ENCODE measurements at regions not wholly inside any gene's neighbourhood (a gene's known extent, or its start where the extent isn't known, plus 50 kb on each side); places are given as distances from the start of the nearest gene placed in this dataset.

- no peak for DNase-seq (ENCODE audit: low spot score)
- TF ChIP-seq, protein P1, sequence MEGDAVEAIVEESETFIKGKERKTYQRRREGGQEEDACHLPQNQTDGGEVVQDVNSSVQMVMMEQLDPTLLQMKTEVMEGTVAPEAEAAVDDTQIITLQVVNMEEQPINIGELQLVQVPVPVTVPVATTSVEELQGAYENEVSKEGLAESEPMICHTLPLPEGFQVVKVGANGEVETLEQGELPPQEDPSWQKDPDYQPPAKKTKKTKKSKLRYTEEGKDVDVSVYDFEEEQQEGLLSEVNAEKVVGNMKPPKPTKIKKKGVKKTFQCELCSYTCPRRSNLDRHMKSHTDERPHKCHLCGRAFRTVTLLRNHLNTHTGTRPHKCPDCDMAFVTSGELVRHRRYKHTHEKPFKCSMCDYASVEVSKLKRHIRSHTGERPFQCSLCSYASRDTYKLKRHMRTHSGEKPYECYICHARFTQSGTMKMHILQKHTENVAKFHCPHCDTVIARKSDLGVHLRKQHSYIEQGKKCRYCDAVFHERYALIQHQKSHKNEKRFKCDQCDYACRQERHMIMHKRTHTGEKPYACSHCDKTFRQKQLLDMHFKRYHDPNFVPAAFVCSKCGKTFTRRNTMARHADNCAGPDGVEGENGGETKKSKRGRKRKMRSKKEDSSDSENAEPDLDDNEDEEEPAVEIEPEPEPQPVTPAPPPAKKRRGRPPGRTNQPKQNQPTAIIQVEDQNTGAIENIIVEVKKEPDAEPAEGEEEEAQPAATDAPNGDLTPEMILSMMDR (IDR thresholded peaks at IDR 0.05; ENCODE audit: extremely low read depth, insufficient read depth, missing control alignments), result no peak
- in situ Hi-C loops (cut with MboI; ENCODE audit: low pct_unique_long_range_greater_than_20kb, low sequenced_read_pairs, unreplicated experiment), result no loop called here
These were observed 60.3 kb upstream of the ANTXR2 start for GRCh38 chr4:80133240-80133783.

GRCh38 chr4:80129785-80130184, 56.8 kb upstream of the ANTXR2 start:
- TF ChIP-seq, protein P1 (IDR thresholded peaks at IDR 0.05; ENCODE audit: extremely low read depth, insufficient read depth, missing control alignments), result no peak
- in situ Hi-C loops (cut with MboI; ENCODE audit: low pct_unique_long_range_greater_than_20kb, low sequenced_read_pairs, unreplicated experiment), result no loop called here
- no peak for DNase-seq (ENCODE audit: low spot score)

DNA sequence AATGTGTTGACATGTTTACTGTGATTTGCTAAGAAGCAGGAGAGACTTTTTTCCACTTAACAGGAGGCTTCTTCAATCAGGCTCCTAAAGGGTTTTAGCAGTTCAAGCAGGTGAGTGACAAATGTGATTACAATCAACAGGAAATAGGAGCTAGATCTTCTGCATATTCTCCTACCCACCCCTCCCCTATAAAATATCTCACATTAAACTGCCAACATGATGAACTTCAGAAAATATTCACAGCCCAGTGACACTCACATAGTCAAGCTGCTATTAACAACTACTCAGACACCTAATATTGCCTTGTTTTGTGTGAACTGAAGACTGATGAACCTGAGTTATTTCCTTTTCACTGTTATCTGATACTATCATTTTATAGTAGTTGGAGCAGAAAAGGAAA, 55.9 kb upstream of the ANTXR2 start:
- no peak for DNase-seq (ENCODE audit: low spot score)
- in situ Hi-C loops (cut with MboI; ENCODE audit: low pct_unique_long_range_greater_than_20kb, low sequenced_read_pairs, unreplicated experiment), result no loop called here

DNA sequence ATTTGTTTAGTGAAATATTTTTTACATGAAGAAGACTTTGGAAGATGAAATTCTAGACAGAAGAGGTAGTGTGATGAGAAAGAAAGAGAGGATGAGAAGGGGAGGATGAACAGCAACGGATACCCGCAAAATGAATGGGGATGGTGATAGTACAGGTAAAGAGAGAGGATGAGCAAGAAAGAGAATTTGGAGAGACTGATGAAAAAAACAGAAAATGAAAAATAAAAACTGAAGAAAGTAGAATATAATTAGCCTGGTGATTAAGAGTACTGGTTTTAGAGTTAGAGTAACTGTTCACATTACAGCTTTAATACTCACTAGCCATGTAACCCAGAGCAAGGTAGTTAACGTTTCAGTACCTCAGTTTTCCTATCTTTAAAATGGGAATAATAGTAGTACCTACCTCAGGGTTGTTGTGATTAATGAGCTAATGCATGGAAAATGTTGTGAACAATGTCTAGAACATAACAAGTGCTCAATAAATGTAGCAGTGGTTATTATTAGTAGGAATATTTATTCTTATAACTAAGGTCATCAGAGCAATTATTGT, 54.9 kb upstream of the ANTXR2 start:
- in situ Hi-C loops (cut with MboI; ENCODE audit: low pct_unique_long_range_greater_than_20kb, low sequenced_read_pairs, unreplicated experiment), result no loop called here
- DNase-seq (ENCODE audit: low spot score), result no peak
- TF ChIP-seq, protein P1 (IDR thresholded peaks at IDR 0.05; ENCODE audit: extremely low read depth, insufficient read depth, missing control alignments), result no peak

More for the DNA sequence above, 55.9 kb upstream of the ANTXR2 start:
- TF ChIP-seq, protein P1 (IDR thresholded peaks at IDR 0.05; ENCODE audit: extremely low read depth, insufficient read depth, missing control alignments), result no peak

DNA sequence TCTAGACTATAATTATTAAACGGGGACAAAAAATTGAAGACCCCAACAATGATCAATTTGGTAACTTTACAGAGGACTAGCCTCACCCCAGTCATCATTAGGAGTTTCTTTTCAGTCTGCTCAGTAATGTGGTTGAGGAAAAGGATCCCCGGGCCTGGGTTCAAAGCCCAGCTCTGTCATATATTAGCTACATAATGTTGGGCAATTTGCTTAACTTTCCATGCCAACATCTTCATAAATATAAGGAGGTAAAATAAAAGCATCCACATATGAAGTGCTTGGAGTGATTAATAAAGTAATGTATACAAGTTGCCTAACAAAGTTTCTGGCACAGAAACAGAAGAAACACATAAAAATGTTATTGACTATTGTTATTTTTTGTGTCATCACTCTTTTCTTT, 53.4 kb upstream of the ANTXR2 start:
- TF ChIP-seq, protein P1 (IDR thresholded peaks at IDR 0.05; ENCODE audit: extremely low read depth, insufficient read depth, missing control alignments), result no peak
- in situ Hi-C loops (cut with MboI; ENCODE audit: low pct_unique_long_range_greater_than_20kb, low sequenced_read_pairs, unreplicated experiment), result no loop called here
- no peak for DNase-seq (ENCODE audit: low spot score)

GRCh38 chr4:80125252-80126177, 52.5 kb upstream of the ANTXR2 start:
- TF ChIP-seq, protein P1 (IDR thresholded peaks at IDR 0.05; ENCODE audit: extremely low read depth, insufficient read depth, missing control alignments), result peak; percentile 44
- DNase-seq (ENCODE audit: low spot score), result peak; percentile 9
- in situ Hi-C loops (cut with MboI; ENCODE audit: low pct_unique_long_range_greater_than_20kb, low sequenced_read_pairs, unreplicated experiment), result no loop called here
